A673 (cell line): ENCODE measurements at regions not wholly inside any gene's neighbourhood (a gene's known extent, or its start where the extent isn't known, plus 50 kb on each side); places are given as distances from the start of the nearest gene placed in this dataset.

Experiments used
- CTCF ChIP-seq: fragments of 300-800, 200-600 bp; sonication (generic); conservative IDR thresholded peaks from 2 replicates; pipeline ENCODE4 v1.5.1; 2017; ENCODE audit warnings: low read depth, mild to moderate bottlenecking, antibody characterized with exemption, low read length, moderate library complexity, mixed read lengths
- EZH2 ChIP-seq: fragments of 200-600 bp; sonication (generic); IDR thresholded peaks from 2 replicates; pipeline ENCODE4 v1.6.1; 2017; ENCODE audit warnings: borderline replicate concordance, low read depth, mild to moderate bottlenecking, mixed read lengths, antibody characterized with exemption, low read length; ENCODE audit not compliant: poor library complexity, severe bottlenecking

GRCh38 chr6:19382676-19383075 is 454.5 kb upstream of the ID4 start:
- TF ChIP-seq CTCF (no peak), EZH2 (no peak)
